ENCODE measurements at regions not wholly inside any gene's neighbourhood (a gene's known extent, or its start where the extent isn't known, plus 50 kb on each side); places are given as distances from the start of the nearest gene placed in this dataset.

DNA sequence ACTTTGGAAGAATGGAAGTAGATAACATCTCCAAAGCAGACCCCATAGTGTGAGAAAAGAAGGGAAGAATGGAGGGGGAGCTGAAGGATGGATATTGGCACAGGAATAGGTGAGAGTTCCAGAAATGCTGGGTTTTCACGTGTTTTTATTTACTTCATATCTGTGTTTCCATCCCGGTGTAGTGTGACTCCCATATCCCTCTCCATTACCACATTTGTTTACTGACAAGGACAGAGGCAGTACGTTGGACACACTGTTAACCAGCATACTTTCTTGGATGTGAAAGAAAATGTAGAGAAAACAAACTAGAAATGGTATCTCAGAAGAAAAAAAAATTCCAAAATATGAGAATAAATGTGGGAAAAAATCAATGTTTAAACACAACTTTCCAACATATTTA, 124.4 kb upstream of the PFKP start:
- Histone ChIP-seq H3K4me1 (no peaks in the 10 kb centered on the region), H3K4me3 (no peak overlapping the region), H3K27ac (no peak overlapping the region), H3K36me3 (no peaks in the 10 kb centered on the region), H3K9me3 (no peaks in the 10 kb centered on the region), H3K27me3 (peaks cover 12% of the 10 kb centered on the region)
- no peak for DNase-seq
- no peak for TF ChIP-seq EP300 (IDR thresholded peaks at IDR 0.05; ENCODE audit: low read depth)
- TF ChIP-seq POLR2A (IDR thresholded peaks at IDR 0.05) = no peak
- TF ChIP-seq, protein P1, sequence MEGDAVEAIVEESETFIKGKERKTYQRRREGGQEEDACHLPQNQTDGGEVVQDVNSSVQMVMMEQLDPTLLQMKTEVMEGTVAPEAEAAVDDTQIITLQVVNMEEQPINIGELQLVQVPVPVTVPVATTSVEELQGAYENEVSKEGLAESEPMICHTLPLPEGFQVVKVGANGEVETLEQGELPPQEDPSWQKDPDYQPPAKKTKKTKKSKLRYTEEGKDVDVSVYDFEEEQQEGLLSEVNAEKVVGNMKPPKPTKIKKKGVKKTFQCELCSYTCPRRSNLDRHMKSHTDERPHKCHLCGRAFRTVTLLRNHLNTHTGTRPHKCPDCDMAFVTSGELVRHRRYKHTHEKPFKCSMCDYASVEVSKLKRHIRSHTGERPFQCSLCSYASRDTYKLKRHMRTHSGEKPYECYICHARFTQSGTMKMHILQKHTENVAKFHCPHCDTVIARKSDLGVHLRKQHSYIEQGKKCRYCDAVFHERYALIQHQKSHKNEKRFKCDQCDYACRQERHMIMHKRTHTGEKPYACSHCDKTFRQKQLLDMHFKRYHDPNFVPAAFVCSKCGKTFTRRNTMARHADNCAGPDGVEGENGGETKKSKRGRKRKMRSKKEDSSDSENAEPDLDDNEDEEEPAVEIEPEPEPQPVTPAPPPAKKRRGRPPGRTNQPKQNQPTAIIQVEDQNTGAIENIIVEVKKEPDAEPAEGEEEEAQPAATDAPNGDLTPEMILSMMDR (IDR thresholded peaks at IDR 0.05) = no peak
- TF ChIP-seq POLR2AphosphoS5 (IDR thresholded peaks at IDR 0.05) = no peak
- WGBS, 2 donors (ENCODE audit: low coverage in 1 of 2) = 36 to 57% methylated on average over 3 of the region's 3 CpGs
- intact Hi-C loops (cut with DNase I; ENCODE audit: low total_unique reads) (no loop called here), in situ Hi-C loops (cut with MboI; ENCODE audit: low pct_ligation_motif_present in 1 of 4, low pct_unique_long_range_greater_than_20kb in 1 of 4, low sequenced_read_pairs in 3 of 4) (loop anchor here in 1 of 4 donors (25.0 kb wide), 1 partner anchor 94 kb away; no protein-coding TSS in a partner anchor)

DNA sequence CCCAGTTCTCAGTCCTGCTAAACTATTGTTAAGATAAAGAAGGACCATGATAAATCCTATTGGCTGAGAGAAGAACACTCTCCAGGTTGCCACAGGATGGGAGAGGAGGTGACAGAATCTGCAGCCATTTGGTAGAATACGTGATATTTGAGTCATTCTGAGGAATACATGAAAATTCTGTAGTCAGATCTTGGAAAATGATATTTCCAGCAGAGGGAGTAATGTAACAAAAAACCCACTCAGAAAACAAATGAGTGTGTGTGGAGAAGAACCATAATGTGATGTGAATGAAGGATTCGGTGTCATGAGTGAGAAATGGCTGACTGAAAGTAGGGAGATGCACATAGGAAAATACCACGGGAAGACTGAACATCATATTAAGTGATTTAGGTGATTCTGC, 128.5 kb upstream of the PFKP start:
- no peak for DNase-seq
- in situ Hi-C loops (cut with MboI; ENCODE audit: low pct_ligation_motif_present in 1 of 4, low pct_unique_long_range_greater_than_20kb in 1 of 4, low sequenced_read_pairs in 3 of 4) = loop anchor here in 3 of 4 donors (10.0 to 25.0 kb wide), 2 partner anchors 98 to 106 kb away; no protein-coding TSS in a partner anchor
- no peak overlapping the region for H3K4me3 ChIP-seq
- H3K27ac ChIP-seq = no peak overlapping the region
- intact Hi-C loops (cut with DNase I; ENCODE audit: low total_unique reads) = loop anchor here (10.0 kb wide), 1 partner anchor 106 kb away; no protein-coding TSS in a partner anchor
- WGBS, 2 donors (ENCODE audit: low coverage in 1 of 2) = 56 to 69% methylated on average over 3 of the region's 3 CpGs
- H3K27me3 ChIP-seq = peaks cover 12% of the 10 kb centered on the region
- H3K36me3 ChIP-seq = no peaks in the 10 kb centered on the region
- TF ChIP-seq, protein P1 (IDR thresholded peaks at IDR 0.05) = no peak
- TF ChIP-seq POLR2A (IDR thresholded peaks at IDR 0.05) = no peak
- TF ChIP-seq EP300 (IDR thresholded peaks at IDR 0.05; ENCODE audit: low read depth) = no peak
- TF ChIP-seq POLR2AphosphoS5 (IDR thresholded peaks at IDR 0.05) = no peak
- H3K4me1 ChIP-seq = no peaks in the 10 kb centered on the region
- H3K9me3 ChIP-seq = no peaks in the 10 kb centered on the region

DNA sequence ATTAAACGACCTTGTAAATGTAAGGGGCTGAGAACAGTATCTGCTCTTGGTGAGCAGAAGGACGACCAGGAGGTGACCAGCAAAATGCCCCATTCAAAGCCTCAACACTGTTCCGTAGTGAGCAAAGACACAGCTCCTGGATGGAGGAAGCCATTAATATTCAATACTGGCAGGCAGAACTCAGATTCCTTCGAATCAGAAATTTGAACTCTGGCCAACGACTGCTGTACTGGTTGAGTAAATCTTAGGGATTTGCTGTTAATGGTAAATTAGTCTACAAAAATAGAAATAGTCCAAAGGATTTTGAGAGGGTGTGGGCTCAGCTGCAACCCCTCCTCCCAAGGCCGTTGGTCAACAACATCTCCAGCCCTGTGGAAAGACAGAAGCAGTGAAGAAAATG, 130.5 kb upstream of the PFKP start:
- in situ Hi-C loops (cut with MboI; ENCODE audit: low pct_ligation_motif_present in 1 of 4, low pct_unique_long_range_greater_than_20kb in 1 of 4, low sequenced_read_pairs in 3 of 4) (loop anchor here in 3 of 4 donors (10.0 to 25.0 kb wide), 2 partner anchors 100 to 108 kb away; no protein-coding TSS in a partner anchor), intact Hi-C loops (cut with DNase I; ENCODE audit: low total_unique reads) (loop anchor here (10.0 kb wide), 1 partner anchor 108 kb away; no protein-coding TSS in a partner anchor)
- Histone ChIP-seq H3K4me3 (no peak overlapping the region), H3K4me1 (no peaks in the 10 kb centered on the region), H3K36me3 (no peaks in the 10 kb centered on the region), H3K27me3 (peaks cover 12% of the 10 kb centered on the region), H3K9me3 (no peaks in the 10 kb centered on the region), H3K27ac (no peak overlapping the region)
- TF ChIP-seq, protein P1 (IDR thresholded peaks at IDR 0.05) = no peak
- TF ChIP-seq EP300 (IDR thresholded peaks at IDR 0.05; ENCODE audit: low read depth) (no peak), POLR2A (IDR thresholded peaks at IDR 0.05) (no peak)
- 36 to 61% methylated on average over 4 to 6 of the region's 6 CpGs for WGBS, 2 donors (ENCODE audit: low coverage in 1 of 2)
- no peak for DNase-seq

DNA sequence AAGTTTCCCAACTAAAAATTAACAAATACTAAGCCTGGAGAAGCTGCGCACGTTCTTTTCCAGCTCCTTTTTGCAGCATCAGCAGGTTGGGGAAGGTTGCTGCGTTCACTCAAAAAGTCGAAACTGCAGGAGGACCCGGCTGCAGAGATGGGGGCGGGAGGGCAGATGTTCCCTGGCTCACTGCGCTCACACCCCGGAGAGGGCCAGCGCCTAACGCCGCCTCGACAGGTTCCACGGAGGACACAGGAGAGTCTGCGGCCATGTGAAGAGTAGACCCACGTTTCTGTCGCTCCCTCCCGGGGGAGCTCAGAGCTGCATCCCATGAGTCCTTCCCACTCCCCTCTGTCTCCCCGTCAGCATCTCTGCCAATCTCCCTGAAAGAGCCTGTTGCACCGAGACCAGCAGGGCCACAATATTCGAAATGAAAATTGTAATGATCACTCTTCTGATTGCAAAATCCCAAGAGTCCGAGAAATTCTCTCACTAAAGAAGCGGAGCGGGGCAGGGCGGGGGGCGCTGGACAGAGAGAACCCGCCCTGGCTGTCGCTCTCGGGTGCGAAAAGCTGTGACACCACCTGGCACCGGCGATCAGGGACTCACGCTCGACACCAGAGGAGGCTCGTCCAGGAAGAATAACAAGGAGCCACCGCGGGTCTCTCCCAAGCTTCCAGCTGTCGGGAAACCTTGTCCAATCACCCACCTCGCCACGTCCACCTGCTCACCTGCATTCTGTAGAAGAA, 131.5 kb upstream of the PFKP start:
- WGBS, 2 donors (ENCODE audit: low coverage in 1 of 2) = 80 to 89% methylated on average over 14 to 39 of the region's 39 CpGs
- no peaks in the 10 kb centered on the region for H3K36me3 ChIP-seq
- no peak for DNase-seq
- H3K27me3 ChIP-seq = peaks cover 11% of the 10 kb centered on the region
- no peaks in the 10 kb centered on the region for H3K9me3 ChIP-seq
- no peaks in the 10 kb centered on the region for H3K4me1 ChIP-seq
- no peak overlapping the region for H3K27ac ChIP-seq
- H3K4me3 ChIP-seq = no peak overlapping the region
- intact Hi-C loops (cut with DNase I; ENCODE audit: low total_unique reads) = loop anchor here (10.0 kb wide), 1 partner anchor 109 kb away; no protein-coding TSS in a partner anchor
- in situ Hi-C loops (cut with MboI; ENCODE audit: low pct_ligation_motif_present in 1 of 4, low pct_unique_long_range_greater_than_20kb in 1 of 4, low sequenced_read_pairs in 3 of 4) = loop anchor here in 3 of 4 donors (10.0 to 25.0 kb wide), 2 partner anchors 101 to 109 kb away; no protein-coding TSS in a partner anchor
- TF ChIP-seq POLR2AphosphoS5 (IDR thresholded peaks at IDR 0.05) = no peak
- TF ChIP-seq EP300 (IDR thresholded peaks at IDR 0.05; ENCODE audit: low read depth) = no peak
- TF ChIP-seq POLR2A (IDR thresholded peaks at IDR 0.05) = no peak
- TF ChIP-seq, protein P1 (IDR thresholded peaks at IDR 0.05) = no peak
